GM10248 (cell line): ENCODE measurements at regions not wholly inside any gene's neighbourhood (a gene's known extent, or its start where the extent isn't known, plus 50 kb on each side); places are given as distances from the start of the nearest gene placed in this dataset.

Source experiments
- CTCF ChIA-PET: fragments of 300-600 bp; sonication (Branson Sonifier 250); formaldehyde crosslinking; extraction: SDS; loops from one replicate; lab custom pipeline; 2021; ENCODE audit warnings: antibody characterized with exemption; lab: Yijun Ruan, JAX
- POLR2A ChIA-PET: fragments of 350-650 bp; sonication (Branson Sonifier 250); formaldehyde crosslinking; extraction: SDS; loops from one replicate; lab custom pipeline; 2020; ENCODE audit warnings: antibody characterized with exemption; lab: Yijun Ruan, JAX
- DNase-seq: peaks from one replicate; pipeline ENCODE4 v3.0.0; 2012; ENCODE audit errors: extremely low spot score
- CTCF ChIP-seq: IDR thresholded peaks from 2 replicates; pipeline ENCODE4 v1.5.1; 2012; ENCODE audit warnings: mild to moderate bottlenecking, low read depth; ENCODE audit errors: extremely low read depth, missing control alignments, control extremely low read depth

- CTCF ChIA-PET: no interaction called here
- TF ChIP-seq CTCF: no peak
Observed at GRCh38 chr5:40306869-40307487, 372.7 kb upstream of the PTGER4 start.

GRCh38 chr5:40292006-40292405 is 387.7 kb upstream of the PTGER4 start:
- CTCF ChIA-PET: no interaction called here
- TF ChIP-seq CTCF: no peak
- no peak for DNase-seq
- POLR2A ChIA-PET: no interaction called here

More at GRCh38 chr5:40306869-40307487, 372.7 kb upstream of the PTGER4 start:
- DNase-seq: no peak
- POLR2A ChIA-PET: no interaction called here

GRCh38 chr5:40291338-40291737 is 388.4 kb upstream of the PTGER4 start:
- POLR2A ChIA-PET: no interaction called here
- DNase-seq: no peak
- TF ChIP-seq CTCF: no peak
- CTCF ChIA-PET: interaction anchor here (1.1 kb wide), 1 partner anchor 12 kb away, joined by 5 read pairs; no protein-coding TSS in a partner anchor

- no peak for TF ChIP-seq CTCF
- ChIA-PET POLR2A (no interaction called here), CTCF (interaction anchor here (1.0 to 1.4 kb wide), 2 partner anchors 11 to 14 kb away, joined by 3 to 6 read pairs; no protein-coding TSS in a partner anchor)
- no peak for DNase-seq
Observed at GRCh38 chr5:40288800-40289485, 390.8 kb upstream of the PTGER4 start.

- ChIA-PET CTCF (no interaction called here), POLR2A (no interaction called here)
- no peak for TF ChIP-seq CTCF
- DNase-seq: no peak
Observed at GRCh38 chr5:40284863-40285262, 394.9 kb upstream of the PTGER4 start.

GRCh38 chr5:40278881-40279280 is 400.8 kb upstream of the PTGER4 start:
- POLR2A ChIA-PET: no interaction called here
- CTCF ChIA-PET: interaction anchor here (1.5 kb wide), 1 partner anchor 33 kb away, joined by 3 read pairs; no protein-coding TSS in a partner anchor
- no peak for TF ChIP-seq CTCF
- no peak for DNase-seq
